ENCODE measurements at regions not wholly inside any gene's neighbourhood (a gene's known extent, or its start where the extent isn't known, plus 50 kb on each side); places are given as distances from the start of the nearest gene placed in this dataset.

DNA sequence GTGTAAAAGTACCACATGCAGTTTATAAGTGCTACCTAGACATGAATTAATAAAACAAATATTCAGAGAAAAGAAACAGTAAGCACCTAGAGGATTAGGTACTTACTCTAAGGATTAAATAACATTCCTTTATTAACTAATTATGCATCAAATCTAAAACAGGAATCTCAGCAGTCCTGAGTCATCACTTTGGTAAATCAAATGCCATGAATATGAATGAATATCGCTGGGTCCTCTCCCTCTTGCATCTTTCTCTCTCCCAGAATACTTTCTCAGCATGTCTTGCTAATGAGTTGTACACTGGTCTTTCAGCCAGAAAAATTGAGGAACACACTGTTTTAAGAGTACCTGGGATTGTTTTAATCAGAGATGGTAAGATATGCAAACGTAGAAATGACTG is 225.5 kb upstream of the NFE2L3 start:
- DNase-seq (no peak), ATAC-seq (no peak)

DNA sequence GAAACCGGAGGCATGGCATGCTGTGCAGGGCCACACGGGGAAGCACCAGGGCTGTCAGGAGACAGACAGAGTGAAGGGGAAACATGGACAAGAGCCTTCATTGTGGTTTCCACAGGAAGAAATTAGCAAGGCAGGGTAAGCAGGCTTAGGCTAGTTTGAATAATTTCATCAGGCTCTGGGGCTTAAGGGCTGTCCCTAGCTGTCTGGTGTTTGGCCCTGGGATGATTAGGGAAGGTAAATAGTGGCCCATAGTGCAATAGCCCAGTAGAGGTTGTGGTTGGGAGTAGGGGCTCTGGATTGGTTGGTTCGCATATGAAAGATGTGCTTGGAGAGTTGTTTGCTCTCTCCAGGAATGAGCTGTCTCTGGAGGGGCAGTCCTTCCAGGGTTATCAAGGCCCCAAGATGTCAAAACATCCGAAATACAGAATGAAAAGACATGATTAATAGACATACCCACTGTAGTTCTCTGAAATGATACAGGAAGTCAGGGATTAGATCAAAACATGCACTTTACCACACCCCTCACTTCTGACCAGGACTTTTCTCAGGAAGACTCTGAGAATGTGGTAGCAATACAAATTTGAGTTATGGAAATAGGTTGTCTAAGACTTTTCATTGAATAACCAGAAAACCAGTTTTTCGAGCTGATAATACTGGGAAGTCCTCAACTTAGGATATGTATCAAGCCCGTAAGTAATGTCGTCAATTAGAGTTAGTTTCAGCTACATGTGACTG is 224.9 kb upstream of the NFE2L3 start:
- ATAC-seq (no peak), DNase-seq (no peak)

DNA sequence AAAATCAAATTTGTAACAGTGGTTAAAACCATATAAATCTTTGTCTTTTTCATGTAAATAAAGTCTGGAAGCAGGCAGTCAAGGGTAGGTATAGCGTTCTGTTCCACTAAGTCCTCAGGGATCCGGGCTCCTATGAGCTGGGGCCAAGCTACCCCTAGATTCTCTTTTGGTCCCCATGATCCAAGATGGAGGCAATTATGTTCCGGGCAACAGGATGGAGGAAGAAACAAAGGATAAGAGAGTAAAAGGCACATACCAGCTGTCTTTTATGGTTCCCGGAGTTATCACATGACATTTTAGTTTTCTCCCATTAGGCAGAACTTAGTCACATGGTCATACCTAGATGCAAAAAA is 224.4 kb upstream of the NFE2L3 start:
- ATAC-seq = no peak

GRCh38 chr7:25928549-25929330 is 223.3 kb upstream of the NFE2L3 start:
- ATAC-seq (no peak), DNase-seq (no peak)

More for the DNA sequence above, 224.4 kb upstream of the NFE2L3 start:
- no peak for DNase-seq

GRCh38 chr7:25929448-25929847 is 222.6 kb upstream of the NFE2L3 start:
- DNase-seq (no peak), ATAC-seq (no peak)

DNA sequence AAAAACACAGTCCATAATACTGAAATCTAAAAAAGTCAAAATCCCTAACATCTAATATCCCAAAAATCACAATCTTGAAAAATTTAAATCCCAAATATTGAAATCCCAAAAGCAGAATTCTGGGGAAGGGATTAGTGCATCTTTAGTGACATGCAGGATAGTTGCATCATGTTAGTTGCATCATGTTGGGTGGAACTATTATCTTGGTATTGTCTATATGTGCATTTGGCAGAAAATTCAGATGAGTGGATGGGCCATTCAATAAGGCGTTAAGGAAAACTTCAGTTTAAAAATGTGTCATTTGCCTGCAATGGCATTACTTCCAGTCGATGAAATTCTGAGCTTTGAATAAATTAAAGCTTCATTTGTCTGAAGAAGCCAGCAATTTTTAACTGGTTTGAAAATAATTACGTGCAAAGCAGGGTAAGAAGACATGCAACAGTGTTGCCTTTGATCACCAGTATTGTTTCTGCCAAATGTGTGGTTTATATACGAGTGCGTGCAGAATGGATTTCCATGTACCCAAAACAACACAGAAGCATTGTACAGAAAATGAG is 221.4 kb upstream of the NFE2L3 start:
- no peak for ATAC-seq

GRCh38 chr7:25931156-25931555 is 220.8 kb upstream of the NFE2L3 start:
- DNase-seq (no peak), ATAC-seq (no peak)

More for the DNA sequence above, 221.4 kb upstream of the NFE2L3 start:
- DNase-seq = no peak

GRCh38 chr7:25933921-25934320 is 218.1 kb upstream of the NFE2L3 start:
- no peak for ATAC-seq

GRCh38 chr7:25940086-25940906 is 211.7 kb upstream of the NFE2L3 start:
- DNase-seq (no peak), ATAC-seq (no peak)

More at GRCh38 chr7:25933921-25934320, 218.1 kb upstream of the NFE2L3 start:
- DNase-seq = no peak

DNA sequence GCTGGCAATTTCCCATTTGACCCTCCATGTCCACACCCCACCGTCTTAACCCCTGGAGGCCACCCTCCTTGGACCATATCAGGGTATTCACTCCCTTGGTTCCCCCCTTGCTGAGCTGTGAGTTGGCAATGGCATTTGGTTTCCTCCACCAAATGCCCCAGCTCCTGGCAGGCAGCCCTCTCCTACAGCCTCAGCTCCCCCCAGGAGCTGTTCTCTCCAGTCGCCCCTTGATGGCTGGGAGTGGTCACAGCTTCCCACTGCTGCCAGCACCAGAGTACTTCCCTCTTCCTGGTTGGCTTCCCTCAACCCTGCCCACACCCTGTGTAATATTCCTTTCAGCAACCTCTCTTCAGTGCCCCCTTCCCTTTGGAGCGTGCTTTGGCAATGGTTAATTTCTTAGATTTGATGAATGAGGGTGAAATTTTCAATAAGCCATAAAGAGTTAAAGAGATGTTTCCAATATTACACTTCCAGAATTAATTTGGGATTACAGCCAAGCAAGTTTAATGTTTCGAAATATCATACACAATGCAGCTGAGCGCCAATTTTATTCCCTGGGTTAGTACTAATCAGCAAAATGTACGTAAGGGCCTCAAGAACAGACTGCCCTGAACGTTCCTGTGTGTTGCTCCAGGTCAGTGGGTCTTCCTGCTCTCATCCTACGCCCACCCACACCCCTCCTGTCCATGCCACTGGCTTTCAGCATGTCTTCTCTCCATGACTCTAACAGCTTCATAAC is 207.1 kb upstream of the NFE2L3 start:
- DNase-seq = no peak
- ATAC-seq = no peak

- ATAC-seq = no peak
- no peak for DNase-seq
Observed at GRCh38 chr7:25945608-25946007, 206.4 kb upstream of the NFE2L3 start.

DNA sequence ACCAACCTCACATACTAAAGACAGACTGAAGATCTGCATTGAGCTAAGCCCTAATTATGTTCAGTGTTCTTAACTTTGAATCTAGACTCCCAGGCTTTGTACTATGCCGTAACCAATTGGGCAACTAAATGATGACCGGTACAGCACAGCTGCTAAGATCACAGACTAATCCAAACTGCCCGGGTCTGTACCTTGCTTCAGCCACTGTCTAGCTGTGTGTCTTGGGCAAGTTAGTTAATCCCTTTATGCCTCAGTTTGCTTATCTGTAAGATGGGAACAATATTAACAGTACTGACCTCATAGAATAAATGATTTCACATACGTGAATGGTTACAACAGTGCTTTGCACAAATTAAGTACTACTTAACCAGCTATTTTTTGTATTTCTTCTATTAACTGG is 205.8 kb upstream of the NFE2L3 start:
- DNase-seq = no peak
- ATAC-seq = no peak

GRCh38 chr7:25947669-25948516 is 204.1 kb upstream of the NFE2L3 start:
- no peak for ATAC-seq
- DNase-seq = no peak

GRCh38 chr7:25949736-25950487 is 202.1 kb upstream of the NFE2L3 start:
- ATAC-seq = no peak
- peak; percentile 12 for DNase-seq

GRCh38 chr7:25950488-25951413 is 201.2 kb upstream of the NFE2L3 start:
- peak; percentile 78 for DNase-seq
- ATAC-seq = peak; percentile 91

DNA sequence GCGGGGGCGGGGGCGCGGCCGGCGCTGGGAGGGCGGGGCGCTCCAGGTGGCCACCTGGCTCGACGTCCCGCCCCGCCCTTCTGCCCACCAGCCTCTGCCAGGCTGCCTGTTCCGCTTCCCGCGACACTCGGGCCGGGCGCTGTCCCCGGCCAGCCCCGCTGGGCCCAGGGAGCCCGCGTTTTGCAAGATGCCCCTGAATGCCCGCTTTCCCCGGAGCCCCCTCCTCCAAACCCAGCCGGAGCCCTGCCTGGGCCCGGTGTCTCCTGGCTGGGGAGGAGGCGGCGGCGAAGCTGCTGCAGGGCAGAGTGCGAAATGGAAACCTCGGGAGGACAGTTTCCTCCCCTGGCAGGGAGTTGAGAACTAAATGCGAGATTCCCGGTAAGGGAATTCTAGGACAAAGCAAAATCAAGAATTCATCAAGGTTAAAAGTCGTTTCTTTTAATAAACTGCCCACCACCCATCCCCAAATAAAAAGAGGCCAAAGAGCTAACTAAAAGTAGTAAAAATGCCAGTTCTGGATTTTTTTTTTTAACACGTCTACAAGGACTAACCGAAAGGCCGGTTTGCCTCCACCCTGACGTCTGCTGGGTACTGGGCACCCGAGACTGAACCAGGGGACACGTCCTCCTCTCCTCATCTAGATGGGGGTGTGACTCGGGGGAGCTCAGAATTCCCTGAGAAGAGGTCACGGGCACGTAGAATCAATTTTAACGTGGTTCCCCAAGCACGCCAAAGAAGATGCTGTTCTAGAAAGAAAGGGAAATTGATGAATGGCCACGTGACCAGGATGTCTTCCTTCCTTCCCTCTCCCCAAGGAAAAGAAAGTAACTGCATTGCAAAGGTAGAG is 200.4 kb upstream of the NFE2L3 start:
- ATAC-seq = peak; percentile 66
- DNase-seq = no peak

- DNase-seq (no peak), ATAC-seq (no peak)
Observed at GRCh38 chr7:25952261-25953057, 199.5 kb upstream of the NFE2L3 start.
